Gastrocnemius medialis (tissue), 4 donors: ENCODE measurements at regions not wholly inside any gene's neighbourhood (a gene's known extent, or its start where the extent isn't known, plus 50 kb on each side); places are given as distances from the start of the nearest gene placed in this dataset.

Source experiments
- POLR2A ChIP-seq, 2 donors: fragments of 450-650 bp; IDR thresholded peaks; one replicate each; pipeline ENCODE4 v1.6.1; 2017; ENCODE audit warnings: antibody characterized with exemption in 2 of 2, mild to moderate bottlenecking in 2 of 2, moderate library complexity in 2 of 2
- TF ChIP-seq, protein P1 (sequence below), 5 experiments: fragments of 450-650 bp in 3 of 5; fragments of 200-600 bp in 2 of 5; sonication (generic) in 2 of 5; IDR thresholded peaks in 4 of 5; conservative IDR thresholded peaks in 1 of 5; 1 replicate in 4 of 5; 2 replicates in 1 of 5; pipeline ENCODE4 v1.5.1; 2016 to 2019; ENCODE audit warnings: antibody characterized with exemption in 5 of 5, mild to moderate bottlenecking in 3 of 5, moderate library complexity in 3 of 5

DNA sequence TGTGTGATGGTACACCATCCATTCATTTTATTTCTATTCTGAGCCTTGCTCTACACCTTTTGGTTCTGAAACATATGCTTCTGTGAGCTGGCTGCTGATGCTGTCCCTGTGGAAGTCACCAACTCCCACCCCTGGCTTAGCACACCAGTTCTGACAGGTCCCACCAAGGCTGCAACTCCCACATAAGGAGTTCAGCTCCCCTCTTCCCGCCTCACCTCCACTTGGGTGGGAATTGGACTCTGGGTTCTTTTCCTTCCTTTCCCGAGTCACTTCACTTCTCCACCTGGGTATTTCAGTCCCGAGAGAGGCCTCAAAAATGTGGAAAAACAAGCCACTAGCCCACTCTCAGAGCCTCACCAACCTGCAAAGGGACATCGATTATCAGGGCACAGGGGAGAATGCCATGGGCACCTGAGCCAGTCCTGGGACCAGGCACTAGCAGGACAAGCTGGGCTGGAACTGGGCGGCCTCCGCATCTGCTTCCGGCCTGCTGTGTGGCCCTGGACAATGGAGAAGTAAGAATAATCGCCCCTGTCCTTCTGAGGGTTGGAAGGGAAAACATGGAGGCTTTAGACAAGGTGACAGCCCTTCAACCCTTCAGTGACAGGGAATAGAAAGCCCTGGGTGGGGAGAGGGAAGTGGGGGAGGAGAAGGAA is 80.1 kb downstream of the IGLL1 start:
- TF ChIP-seq, protein P1, sequence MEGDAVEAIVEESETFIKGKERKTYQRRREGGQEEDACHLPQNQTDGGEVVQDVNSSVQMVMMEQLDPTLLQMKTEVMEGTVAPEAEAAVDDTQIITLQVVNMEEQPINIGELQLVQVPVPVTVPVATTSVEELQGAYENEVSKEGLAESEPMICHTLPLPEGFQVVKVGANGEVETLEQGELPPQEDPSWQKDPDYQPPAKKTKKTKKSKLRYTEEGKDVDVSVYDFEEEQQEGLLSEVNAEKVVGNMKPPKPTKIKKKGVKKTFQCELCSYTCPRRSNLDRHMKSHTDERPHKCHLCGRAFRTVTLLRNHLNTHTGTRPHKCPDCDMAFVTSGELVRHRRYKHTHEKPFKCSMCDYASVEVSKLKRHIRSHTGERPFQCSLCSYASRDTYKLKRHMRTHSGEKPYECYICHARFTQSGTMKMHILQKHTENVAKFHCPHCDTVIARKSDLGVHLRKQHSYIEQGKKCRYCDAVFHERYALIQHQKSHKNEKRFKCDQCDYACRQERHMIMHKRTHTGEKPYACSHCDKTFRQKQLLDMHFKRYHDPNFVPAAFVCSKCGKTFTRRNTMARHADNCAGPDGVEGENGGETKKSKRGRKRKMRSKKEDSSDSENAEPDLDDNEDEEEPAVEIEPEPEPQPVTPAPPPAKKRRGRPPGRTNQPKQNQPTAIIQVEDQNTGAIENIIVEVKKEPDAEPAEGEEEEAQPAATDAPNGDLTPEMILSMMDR (IDR thresholded peaks at IDR 0.05 in 4 of 5, conservative IDR thresholded peaks at IDR 0.05 in 1 of 5): no peak
- TF ChIP-seq POLR2A (IDR thresholded peaks at IDR 0.05): no peak
